PFSK-1 (cell line): ENCODE measurements at regions not wholly inside any gene's neighbourhood (a gene's known extent, or its start where the extent isn't known, plus 50 kb on each side); places are given as distances from the start of the nearest gene placed in this dataset.

Experiments used
- FOXP2 ChIP-seq: optimal IDR thresholded peaks from 2 replicates; pipeline ENCODE3; 2011; ENCODE audit warnings: borderline replicate concordance, control low read depth, inconsistent platforms; ENCODE audit not compliant: insufficient read depth; ENCODE audit errors: extremely low read length, extremely low read depth
- POLR2AphosphoS5 ChIP-seq: IDR thresholded peaks from 2 replicates; pipeline ENCODE4 v1.6.1; 2012; ENCODE audit warnings: low read depth, mild to moderate bottlenecking, control low read depth, low read length, moderate library complexity
- SIN3A ChIP-seq: IDR thresholded peaks from 2 replicates; pipeline ENCODE4 v1.6.1; 2012; ENCODE audit warnings: mild to moderate bottlenecking, low read length, moderate library complexity, borderline replicate concordance; ENCODE audit not compliant: insufficient read depth
- TAF1 ChIP-seq: IDR thresholded peaks from 2 replicates; pipeline ENCODE4 v1.6.1; 2012; ENCODE audit warnings: low read length, control low read depth, borderline replicate concordance; ENCODE audit not compliant: insufficient read depth
- TF ChIP-seq, protein P1 (sequence below), 2 experiments: IDR thresholded peaks; 2 replicates each; pipeline versions ENCODE4 v1.6.1 to v1.8.0; 2011 to 2012; ENCODE audit warnings: low read depth in 2 of 2, low read length in 2 of 2, control low read depth in 1 of 2, inconsistent platforms in 1 of 2, mild to moderate bottlenecking in 1 of 2, moderate library complexity in 1 of 2; ENCODE audit not compliant: insufficient read depth in 1 of 2

DNA sequence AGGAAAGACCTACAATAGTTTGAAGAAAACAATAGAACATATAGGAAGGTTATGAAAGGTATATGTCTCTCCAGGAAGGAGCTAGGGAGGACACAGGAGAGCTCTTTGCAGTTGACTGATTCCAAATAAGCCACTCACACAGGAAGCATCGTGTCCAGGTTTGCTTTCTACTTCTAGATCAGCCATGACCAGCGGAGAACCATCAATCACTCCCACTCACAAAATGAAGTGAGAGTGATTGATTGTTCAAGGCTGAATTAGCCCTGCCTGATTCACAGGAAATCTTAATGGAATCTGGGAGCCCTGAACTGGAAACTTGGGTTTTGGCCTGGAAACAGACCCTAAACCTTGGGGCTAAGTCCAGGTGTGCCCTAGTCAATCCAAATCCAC lies 1292.2 kb upstream of the ZEB2 start:
- TF ChIP-seq POLR2AphosphoS5, result no peak
- TF ChIP-seq FOXP2, result no peak
- no peak for TF ChIP-seq TAF1
- TF ChIP-seq SIN3A, result no peak
- TF ChIP-seq, protein P1, sequence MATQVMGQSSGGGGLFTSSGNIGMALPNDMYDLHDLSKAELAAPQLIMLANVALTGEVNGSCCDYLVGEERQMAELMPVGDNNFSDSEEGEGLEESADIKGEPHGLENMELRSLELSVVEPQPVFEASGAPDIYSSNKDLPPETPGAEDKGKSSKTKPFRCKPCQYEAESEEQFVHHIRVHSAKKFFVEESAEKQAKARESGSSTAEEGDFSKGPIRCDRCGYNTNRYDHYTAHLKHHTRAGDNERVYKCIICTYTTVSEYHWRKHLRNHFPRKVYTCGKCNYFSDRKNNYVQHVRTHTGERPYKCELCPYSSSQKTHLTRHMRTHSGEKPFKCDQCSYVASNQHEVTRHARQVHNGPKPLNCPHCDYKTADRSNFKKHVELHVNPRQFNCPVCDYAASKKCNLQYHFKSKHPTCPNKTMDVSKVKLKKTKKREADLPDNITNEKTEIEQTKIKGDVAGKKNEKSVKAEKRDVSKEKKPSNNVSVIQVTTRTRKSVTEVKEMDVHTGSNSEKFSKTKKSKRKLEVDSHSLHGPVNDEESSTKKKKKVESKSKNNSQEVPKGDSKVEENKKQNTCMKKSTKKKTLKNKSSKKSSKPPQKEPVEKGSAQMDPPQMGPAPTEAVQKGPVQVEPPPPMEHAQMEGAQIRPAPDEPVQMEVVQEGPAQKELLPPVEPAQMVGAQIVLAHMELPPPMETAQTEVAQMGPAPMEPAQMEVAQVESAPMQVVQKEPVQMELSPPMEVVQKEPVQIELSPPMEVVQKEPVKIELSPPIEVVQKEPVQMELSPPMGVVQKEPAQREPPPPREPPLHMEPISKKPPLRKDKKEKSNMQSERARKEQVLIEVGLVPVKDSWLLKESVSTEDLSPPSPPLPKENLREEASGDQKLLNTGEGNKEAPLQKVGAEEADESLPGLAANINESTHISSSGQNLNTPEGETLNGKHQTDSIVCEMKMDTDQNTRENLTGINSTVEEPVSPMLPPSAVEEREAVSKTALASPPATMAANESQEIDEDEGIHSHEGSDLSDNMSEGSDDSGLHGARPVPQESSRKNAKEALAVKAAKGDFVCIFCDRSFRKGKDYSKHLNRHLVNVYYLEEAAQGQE (IDR thresholded peaks at IDR 0.05; ENCODE audit: insufficient read depth in 1 of 2, low read depth in 2 of 2, low read length in 2 of 2), result no peak

- no peak for TF ChIP-seq SIN3A
- no peak for TF ChIP-seq FOXP2
- no peak for TF ChIP-seq TAF1
- TF ChIP-seq POLR2AphosphoS5, result no peak
- TF ChIP-seq, protein P1 (IDR thresholded peaks at IDR 0.05; ENCODE audit: insufficient read depth in 1 of 2, low read depth in 2 of 2, low read length in 2 of 2), result no peak
Observed at GRCh38 chr2:145811276-145812164, 1291.6 kb upstream of the ZEB2 start.

GRCh38 chr2:145807968-145808367 lies 1288.0 kb upstream of the ZEB2 start:
- TF ChIP-seq POLR2AphosphoS5 (no peak), TAF1 (no peak), SIN3A (no peak), FOXP2 (no peak)
- TF ChIP-seq, protein P1 (IDR thresholded peaks at IDR 0.05; ENCODE audit: insufficient read depth in 1 of 2, low read depth in 2 of 2, low read length in 2 of 2), result no peak

- TF ChIP-seq, protein P1 (IDR thresholded peaks at IDR 0.05; ENCODE audit: insufficient read depth in 1 of 2, low read depth in 2 of 2, low read length in 2 of 2), result no peak
- TF ChIP-seq FOXP2 (no peak), SIN3A (no peak), TAF1 (no peak), POLR2AphosphoS5 (no peak)
Observed at GRCh38 chr2:145807554-145807953, 1287.6 kb upstream of the ZEB2 start.

- TF ChIP-seq TAF1, result no peak
Observed at GRCh38 chr2:145806546-145806945, 1286.6 kb upstream of the ZEB2 start.
